SK-N-SH treated with all-trans-retinoic acid at 6 μM for 48 hours (cell line): ENCODE measurements at regions not wholly inside any gene's neighbourhood (a gene's known extent, or its start where the extent isn't known, plus 50 kb on each side); places are given as distances from the start of the nearest gene placed in this dataset.
A peak's percentile ranks its signal among the peaks of the same experiment; 100 is the strongest.

Source experiments
- ATAC-seq: fragments of 200-7000 bp; cut with Tn5 transposase; 3 replicates; pipeline ENCODE4 v1.9.1; 2020; ENCODE audit warnings: mild to moderate bottlenecking, moderate library complexity
- ARNTL ChIP-seq: fragments of 450-650 bp; formaldehyde crosslinking; IDR thresholded peaks from 2 replicates; pipeline ENCODE4 v1.5.0; 2020; ENCODE audit warnings: low read depth, mild to moderate bottlenecking, moderate library complexity, borderline replicate concordance
- BACH2 ChIP-seq: fragments of 250-450 bp; sonication (Bioruptor Pico); IDR thresholded peaks from 2 replicates; pipeline ENCODE4 v1.9.0; 2021; ENCODE audit warnings: mild to moderate bottlenecking, borderline replicate concordance
- CSDC2 ChIP-seq: fragments of 250-450 bp; sonication (Bioruptor Pico); IDR thresholded peaks from 2 replicates; pipeline ENCODE4 v1.5.0; 2020; ENCODE audit warnings: mild to moderate bottlenecking, moderate library complexity
- ESRRG ChIP-seq: fragments of 250-450 bp; sonication (Bioruptor Pico); IDR thresholded peaks from 2 replicates; pipeline ENCODE4 v1.6.1; 2021; ENCODE audit warnings: mild to moderate bottlenecking
- GLIS3 ChIP-seq: fragments of 250-450 bp; sonication (Bioruptor Pico); IDR thresholded peaks from 2 replicates; pipeline ENCODE4 v1.5.0; 2020; ENCODE audit warnings: mild to moderate bottlenecking, moderate library complexity
- ISL1 ChIP-seq: fragments of 250-450 bp; sonication (Bioruptor Pico); IDR thresholded peaks from 2 replicates; pipeline ENCODE4 v2.1.2; 2022; ENCODE audit warnings: mild to moderate bottlenecking, moderate library complexity
- OSR1 ChIP-seq: fragments of 250-450 bp; sonication (Bioruptor Pico); IDR thresholded peaks from 2 replicates; pipeline ENCODE4 v1.8.0; 2022; ENCODE audit warnings: moderate library complexity, mild to moderate bottlenecking, inconsistent platforms
- PPARA ChIP-seq: fragments of 250-450 bp; sonication (Bioruptor Pico); IDR thresholded peaks from 2 replicates; pipeline ENCODE4 v1.5.0; 2020; ENCODE audit warnings: mild to moderate bottlenecking, borderline replicate concordance
- RARB ChIP-seq: fragments of 250-450 bp; sonication (Bioruptor Pico); IDR thresholded peaks from 2 replicates; pipeline ENCODE4 v1.8.0; 2021; ENCODE audit warnings: mild to moderate bottlenecking, moderate library complexity
- SNAI2 ChIP-seq: fragments of 250-450 bp; sonication (Bioruptor Pico); IDR thresholded peaks from 2 replicates; pipeline ENCODE4 v1.5.0; 2020; ENCODE audit warnings: mild to moderate bottlenecking, moderate library complexity
- TCF4 ChIP-seq: fragments of 250-450 bp; sonication (Bioruptor Pico); IDR thresholded peaks from 2 replicates; pipeline ENCODE4 v1.8.0; 2021; ENCODE audit warnings: mild to moderate bottlenecking, moderate library complexity, borderline replicate concordance
- ZC3H10 ChIP-seq: fragments of 250-450 bp; sonication (Bioruptor Pico); IDR thresholded peaks from 2 replicates; pipeline ENCODE4 v1.5.1; 2021; ENCODE audit warnings: mild to moderate bottlenecking, moderate library complexity
- ZFP3 ChIP-seq: fragments of 250-450 bp; sonication (Bioruptor Pico); IDR thresholded peaks from 2 replicates; pipeline ENCODE4 v1.5.0; 2020; ENCODE audit warnings: mild to moderate bottlenecking, moderate library complexity
- ZFP30 ChIP-seq: fragments of 450-650 bp; formaldehyde crosslinking; IDR thresholded peaks from 2 replicates; pipeline ENCODE4 v1.5.0; 2022; ENCODE audit warnings: mild to moderate bottlenecking, moderate library complexity
- ZNF565 ChIP-seq: fragments of 450-650 bp; formaldehyde crosslinking; conservative IDR thresholded peaks from 2 replicates; pipeline ENCODE4 v1.5.0; 2020; ENCODE audit warnings: low read depth, mild to moderate bottlenecking, moderate library complexity
- ZNF70 ChIP-seq: fragments of 450-650 bp; formaldehyde crosslinking; IDR thresholded peaks from 2 replicates; pipeline ENCODE4 v1.5.0; 2020; ENCODE audit warnings: mild to moderate bottlenecking, moderate library complexity
- ZNF8 ChIP-seq: fragments of 450-650 bp; formaldehyde crosslinking; IDR thresholded peaks from 2 replicates; pipeline ENCODE4 v1.5.0; 2020; ENCODE audit warnings: mild to moderate bottlenecking, moderate library complexity
- TF ChIP-seq, protein P1 (sequence below): fragments of 250-450 bp; sonication (Bioruptor Pico); IDR thresholded peaks from 2 replicates; pipeline ENCODE4 v1.8.0; 2020; ENCODE audit warnings: mild to moderate bottlenecking, moderate library complexity, borderline replicate concordance
- TF ChIP-seq, protein P2 (sequence below): fragments of 250-450 bp; sonication (Bioruptor Pico); IDR thresholded peaks from 2 replicates; pipeline ENCODE4 v1.5.1; 2020; ENCODE audit warnings: low read depth, mild to moderate bottlenecking, moderate library complexity
- TF ChIP-seq, protein P3 (sequence below): fragments of 250-450 bp; sonication (Bioruptor Pico); IDR thresholded peaks from 2 replicates; pipeline ENCODE4 v1.5.0; 2020; ENCODE audit warnings: mild to moderate bottlenecking, moderate library complexity
- TF ChIP-seq, protein P4 (sequence below): fragments of 250-450 bp; sonication (Bioruptor Pico); IDR thresholded peaks from 2 replicates; pipeline ENCODE4 v1.8.0; 2021; ENCODE audit warnings: low read depth, mild to moderate bottlenecking, moderate library complexity, borderline replicate concordance

DNA sequence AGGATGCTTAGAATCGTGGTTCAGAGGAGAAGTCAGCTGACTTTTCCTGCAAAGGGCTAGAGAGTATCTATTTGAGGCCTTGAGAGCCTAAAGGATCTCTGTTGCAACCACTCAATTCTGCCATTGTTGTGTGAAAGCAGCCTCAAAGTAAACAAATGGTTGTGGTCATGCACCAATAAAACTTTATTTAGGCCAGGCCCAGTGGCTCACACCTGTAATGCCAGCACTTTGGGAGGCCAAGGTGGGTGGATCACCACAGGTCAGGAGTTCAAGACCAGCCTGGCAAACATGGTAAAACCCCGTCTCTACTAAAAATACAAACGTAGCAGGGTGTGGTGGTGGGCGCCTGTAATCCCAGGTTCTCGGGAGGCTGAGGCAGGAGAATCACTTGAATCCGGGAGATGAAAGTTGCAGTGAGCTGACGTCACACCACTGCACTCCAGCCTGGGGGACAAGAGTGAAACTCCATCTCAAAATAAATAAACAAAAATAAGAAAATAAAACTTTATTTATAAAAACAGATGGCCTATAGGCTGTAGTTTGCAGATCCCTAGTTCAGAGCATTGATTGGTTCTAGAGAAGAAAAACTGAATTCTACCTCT is 135.9 kb upstream of the KLF4 start:
- no peak for ATAC-seq
- no peak for TF ChIP-seq SNAI2
- TF ChIP-seq, protein P1, sequence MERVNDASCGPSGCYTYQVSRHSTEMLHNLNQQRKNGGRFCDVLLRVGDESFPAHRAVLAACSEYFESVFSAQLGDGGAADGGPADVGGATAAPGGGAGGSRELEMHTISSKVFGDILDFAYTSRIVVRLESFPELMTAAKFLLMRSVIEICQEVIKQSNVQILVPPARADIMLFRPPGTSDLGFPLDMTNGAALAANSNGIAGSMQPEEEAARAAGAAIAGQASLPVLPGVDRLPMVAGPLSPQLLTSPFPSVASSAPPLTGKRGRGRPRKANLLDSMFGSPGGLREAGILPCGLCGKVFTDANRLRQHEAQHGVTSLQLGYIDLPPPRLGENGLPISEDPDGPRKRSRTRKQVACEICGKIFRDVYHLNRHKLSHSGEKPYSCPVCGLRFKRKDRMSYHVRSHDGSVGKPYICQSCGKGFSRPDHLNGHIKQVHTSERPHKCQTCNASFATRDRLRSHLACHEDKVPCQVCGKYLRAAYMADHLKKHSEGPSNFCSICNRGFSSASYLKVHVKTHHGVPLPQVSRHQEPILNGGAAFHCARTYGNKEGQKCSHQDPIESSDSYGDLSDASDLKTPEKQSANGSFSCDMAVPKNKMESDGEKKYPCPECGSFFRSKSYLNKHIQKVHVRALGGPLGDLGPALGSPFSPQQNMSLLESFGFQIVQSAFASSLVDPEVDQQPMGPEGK, result no peak
- TF ChIP-seq RARB, result no peak
- TF ChIP-seq PPARA, result no peak
- no peak for TF ChIP-seq ISL1

DNA sequence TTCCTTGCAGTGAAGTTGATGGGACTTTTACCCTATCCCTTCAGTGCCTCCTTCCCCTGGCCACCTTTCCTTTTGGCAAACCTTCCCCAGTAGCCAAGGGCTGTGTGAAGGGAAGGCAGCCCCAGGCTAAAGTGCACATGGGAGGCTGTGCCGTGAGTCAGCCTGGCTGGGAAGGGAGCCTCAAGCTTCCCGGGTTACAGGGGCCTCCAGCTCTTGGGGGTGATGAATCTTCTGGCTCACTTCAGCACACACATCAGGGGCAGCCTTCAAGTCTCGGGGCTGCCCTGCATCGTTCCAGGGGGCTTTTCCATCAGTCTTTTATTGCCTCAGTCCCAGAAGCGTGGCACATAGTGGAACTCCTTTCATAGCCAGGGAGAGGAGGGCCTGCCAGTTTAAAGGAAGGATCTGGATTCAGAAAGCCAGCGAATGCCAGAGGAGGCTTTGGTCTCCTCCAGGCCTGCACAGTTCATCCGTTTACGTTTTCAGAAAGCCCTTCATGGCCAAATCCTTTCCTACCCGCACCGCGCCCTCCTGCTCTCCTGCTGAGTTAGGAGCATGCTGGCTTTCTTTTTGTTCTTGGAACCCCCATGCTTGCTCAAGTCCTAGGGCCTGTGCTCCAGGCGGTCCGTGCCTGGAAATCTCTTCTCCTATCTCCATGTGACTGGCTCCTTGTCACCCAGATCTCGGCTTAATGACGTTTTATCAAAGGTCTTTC is 134.8 kb upstream of the KLF4 start:
- TF ChIP-seq, protein P2, sequence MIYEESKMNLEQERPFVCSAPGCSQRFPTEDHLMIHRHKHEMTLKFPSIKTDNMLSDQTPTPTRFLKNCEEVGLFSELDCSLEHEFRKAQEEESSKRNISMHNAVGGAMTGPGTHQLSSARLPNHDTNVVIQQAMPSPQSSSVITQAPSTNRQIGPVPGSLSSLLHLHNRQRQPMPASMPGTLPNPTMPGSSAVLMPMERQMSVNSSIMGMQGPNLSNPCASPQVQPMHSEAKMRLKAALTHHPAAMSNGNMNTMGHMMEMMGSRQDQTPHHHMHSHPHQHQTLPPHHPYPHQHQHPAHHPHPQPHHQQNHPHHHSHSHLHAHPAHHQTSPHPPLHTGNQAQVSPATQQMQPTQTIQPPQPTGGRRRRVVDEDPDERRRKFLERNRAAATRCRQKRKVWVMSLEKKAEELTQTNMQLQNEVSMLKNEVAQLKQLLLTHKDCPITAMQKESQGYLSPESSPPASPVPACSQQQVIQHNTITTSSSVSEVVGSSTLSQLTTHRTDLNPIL, result no peak
- no peak for TF ChIP-seq RARB
- no peak for TF ChIP-seq ZNF565 (CRISPR knock-in tag)
- no peak for TF ChIP-seq BACH2
- no peak for TF ChIP-seq PPARA
- TF ChIP-seq ZFP3 (CRISPR knock-in tag), result no peak
- TF ChIP-seq ZNF70 (CRISPR knock-in tag), result no peak
- TF ChIP-seq, protein P3, sequence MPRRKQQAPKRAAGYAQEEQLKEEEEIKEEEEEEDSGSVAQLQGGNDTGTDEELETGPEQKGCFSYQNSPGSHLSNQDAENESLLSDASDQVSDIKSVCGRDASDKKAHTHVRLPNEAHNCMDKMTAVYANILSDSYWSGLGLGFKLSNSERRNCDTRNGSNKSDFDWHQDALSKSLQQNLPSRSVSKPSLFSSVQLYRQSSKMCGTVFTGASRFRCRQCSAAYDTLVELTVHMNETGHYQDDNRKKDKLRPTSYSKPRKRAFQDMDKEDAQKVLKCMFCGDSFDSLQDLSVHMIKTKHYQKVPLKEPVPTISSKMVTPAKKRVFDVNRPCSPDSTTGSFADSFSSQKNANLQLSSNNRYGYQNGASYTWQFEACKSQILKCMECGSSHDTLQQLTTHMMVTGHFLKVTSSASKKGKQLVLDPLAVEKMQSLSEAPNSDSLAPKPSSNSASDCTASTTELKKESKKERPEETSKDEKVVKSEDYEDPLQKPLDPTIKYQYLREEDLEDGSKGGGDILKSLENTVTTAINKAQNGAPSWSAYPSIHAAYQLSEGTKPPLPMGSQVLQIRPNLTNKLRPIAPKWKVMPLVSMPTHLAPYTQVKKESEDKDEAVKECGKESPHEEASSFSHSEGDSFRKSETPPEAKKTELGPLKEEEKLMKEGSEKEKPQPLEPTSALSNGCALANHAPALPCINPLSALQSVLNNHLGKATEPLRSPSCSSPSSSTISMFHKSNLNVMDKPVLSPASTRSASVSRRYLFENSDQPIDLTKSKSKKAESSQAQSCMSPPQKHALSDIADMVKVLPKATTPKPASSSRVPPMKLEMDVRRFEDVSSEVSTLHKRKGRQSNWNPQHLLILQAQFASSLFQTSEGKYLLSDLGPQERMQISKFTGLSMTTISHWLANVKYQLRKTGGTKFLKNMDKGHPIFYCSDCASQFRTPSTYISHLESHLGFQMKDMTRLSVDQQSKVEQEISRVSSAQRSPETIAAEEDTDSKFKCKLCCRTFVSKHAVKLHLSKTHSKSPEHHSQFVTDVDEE (CRISPR knock-in tag), result no peak
- no peak for TF ChIP-seq SNAI2
- TF ChIP-seq ZC3H10, result no peak
- no peak for TF ChIP-seq GLIS3 (CRISPR knock-in tag)
- ATAC-seq, result peak; percentile 33; the same call in 1 of the 3 replicates

DNA sequence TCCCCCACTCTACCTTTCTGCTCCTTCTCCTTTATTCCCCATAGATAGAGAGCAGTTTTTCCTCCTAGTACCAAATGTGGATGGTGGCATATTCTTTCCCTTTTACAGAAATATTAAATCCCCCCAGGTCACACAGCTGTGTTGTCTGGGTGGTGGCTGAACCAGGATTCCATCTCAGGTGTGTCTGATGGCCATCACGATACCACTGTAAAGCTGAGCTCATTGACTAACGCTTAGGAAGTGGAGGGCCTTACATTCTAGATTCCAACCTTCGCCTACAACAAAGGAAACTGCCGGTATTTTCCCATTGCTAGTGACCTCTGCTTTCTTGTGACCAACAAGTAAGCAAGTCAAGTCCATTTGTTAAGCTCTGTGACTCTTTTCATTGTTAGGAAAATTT is 131.9 kb upstream of the KLF4 start:
- ATAC-seq, result no peak
- TF ChIP-seq, protein P4, sequence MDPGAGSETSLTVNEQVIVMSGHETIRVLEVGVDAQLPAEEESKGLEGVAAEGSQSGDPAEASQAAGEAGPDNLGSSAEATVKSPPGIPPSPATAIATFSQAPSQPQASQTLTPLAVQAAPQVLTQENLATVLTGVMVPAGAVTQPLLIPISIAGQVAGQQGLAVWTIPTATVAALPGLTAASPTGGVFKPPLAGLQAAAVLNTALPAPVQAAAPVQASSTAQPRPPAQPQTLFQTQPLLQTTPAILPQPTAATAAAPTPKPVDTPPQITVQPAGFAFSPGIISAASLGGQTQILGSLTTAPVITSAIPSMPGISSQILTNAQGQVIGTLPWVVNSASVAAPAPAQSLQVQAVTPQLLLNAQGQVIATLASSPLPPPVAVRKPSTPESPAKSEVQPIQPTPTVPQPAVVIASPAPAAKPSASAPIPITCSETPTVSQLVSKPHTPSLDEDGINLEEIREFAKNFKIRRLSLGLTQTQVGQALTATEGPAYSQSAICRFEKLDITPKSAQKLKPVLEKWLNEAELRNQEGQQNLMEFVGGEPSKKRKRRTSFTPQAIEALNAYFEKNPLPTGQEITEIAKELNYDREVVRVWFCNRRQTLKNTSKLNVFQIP (CRISPR knock-in tag), result no peak
- TF ChIP-seq RARB (no peak), ZC3H10 (no peak), ZNF70 (CRISPR knock-in tag) (no peak)
- TF ChIP-seq, protein P1, result no peak

DNA sequence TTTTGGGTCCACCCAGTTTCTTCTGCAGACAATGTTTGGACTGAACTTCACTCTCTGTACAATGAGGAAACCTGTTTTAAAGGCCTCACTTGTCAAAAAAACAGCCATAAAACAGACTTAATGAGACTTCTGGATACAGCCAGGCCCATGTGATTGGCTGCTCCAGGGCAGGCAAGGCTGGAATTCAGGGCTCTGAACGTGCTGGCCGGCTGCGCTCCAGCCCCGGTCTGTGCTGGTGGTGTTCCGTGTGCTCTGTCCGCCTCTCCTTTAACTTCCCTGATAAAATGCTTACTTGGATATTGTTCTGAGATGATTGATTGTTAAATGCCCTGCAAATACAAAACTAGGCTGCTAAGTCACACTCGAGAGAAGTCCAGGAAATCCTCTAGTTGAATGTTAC is 131.2 kb upstream of the KLF4 start:
- ATAC-seq, result no peak; the same call in 2 of the 3 replicates
- TF ChIP-seq ZNF565 (CRISPR knock-in tag), result no peak
- TF ChIP-seq ISL1, result no peak
- TF ChIP-seq ZFP30, result no peak
- TF ChIP-seq ZNF70 (CRISPR knock-in tag), result no peak
- no peak for TF ChIP-seq PPARA
- TF ChIP-seq BACH2, result no peak
- no peak for TF ChIP-seq RARB

DNA sequence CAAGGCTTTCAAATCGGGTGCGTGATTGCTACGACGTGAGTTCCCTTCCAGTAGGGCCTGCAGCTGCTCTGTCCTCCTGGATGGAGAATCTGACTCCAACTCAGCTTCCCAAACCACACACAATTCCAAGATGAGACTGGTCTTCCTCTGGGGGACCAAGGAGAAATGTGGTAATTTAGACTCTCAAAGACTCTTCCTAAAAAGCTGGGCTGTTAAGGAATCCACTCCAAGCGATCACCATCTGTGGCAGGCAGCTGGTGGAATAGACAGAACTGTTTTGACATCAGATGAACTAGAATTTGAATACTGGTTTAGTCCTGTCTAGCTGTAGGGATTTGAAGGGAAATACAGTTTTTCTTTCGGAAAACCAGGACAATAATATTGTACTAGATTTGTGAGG is 130.7 kb upstream of the KLF4 start:
- no peak for ATAC-seq
- TF ChIP-seq OSR1, result no peak
- TF ChIP-seq ZFP30, result no peak
- TF ChIP-seq ZC3H10, result no peak
- TF ChIP-seq ZNF565 (CRISPR knock-in tag), result no peak
- TF ChIP-seq CSDC2 (CRISPR knock-in tag), result no peak
- TF ChIP-seq ISL1, result no peak
- TF ChIP-seq RARB, result no peak
- no peak for TF ChIP-seq ESRRG (CRISPR knock-in tag)
- TF ChIP-seq, protein P4 (CRISPR knock-in tag), result no peak
- no peak for TF ChIP-seq SNAI2
- TF ChIP-seq, protein P2, result no peak
- TF ChIP-seq PPARA, result no peak
- no peak for TF ChIP-seq ARNTL (CRISPR knock-in tag)
- no peak for TF ChIP-seq TCF4 (CRISPR knock-in tag)
- TF ChIP-seq ZNF8 (CRISPR knock-in tag), result no peak
